K562 (cell line): ENCODE measurements at regions not wholly inside any gene's neighbourhood (a gene's known extent, or its start where the extent isn't known, plus 50 kb on each side); places are given as distances from the start of the nearest gene placed in this dataset.

Source experiments
- ATAC-seq: fragments of 200-7000 bp; cut with Tn5 transposase; 3 replicates; pipeline ENCODE4 v1.9.1; 2020; ENCODE audit warnings: moderate library complexity
- BruUV-seq: library from RNA; stranded (reverse); fragments of 400-500 nt; replicated peaks from 2 replicates; lab custom pipeline; 2021; lab: Mats Ljungman, UMichigan
- CTCF ChIA-PET: fragments of 300-600 bp; formaldehyde crosslinking; extraction: SDS; loops from one replicate; lab custom pipeline; 2021; ENCODE audit warnings: low intra/inter-chr PET ratio; lab: Yijun Ruan, JAX
- POLR2A ChIA-PET: fragments of 300-600, 350-650 bp; sonication (Branson Sonifier 250); formaldehyde crosslinking; extraction: SDS; loops from one replicate; lab custom pipeline; 2021; ENCODE audit warnings: antibody characterized with exemption, inconsistent platforms; lab: Yijun Ruan, JAX
- DNase-seq, 4 experiments: peaks; one replicate each; pipeline versions ENCODE4 v3.0.0 to v3.0.0-alpha.2; 2011 to 2018; ENCODE audit warnings: low spot score in 3 of 4, mixed read lengths in 3 of 4; ENCODE audit errors: extremely low read depth in 1 of 4
- FAIRE-seq: peaks from 2 replicates; lab custom pipeline; 2011; peaks lifted over from hg19 to GRCh38; lab: Jason Lieb, UNC
- H2AFZ ChIP-seq: 2 replicates; pipeline ENCODE4 v1.6.0; 2011; ENCODE audit warnings: low read depth, low read length, control low read depth, inconsistent platforms
- H3K27ac ChIP-seq: fragments of 200-600 bp; 3 replicates; pipeline ENCODE4 v1.8.0; 2011; ENCODE audit warnings: low read depth, mild to moderate bottlenecking, control low read depth, inconsistent platforms, low read length, moderate library complexity, mixed read lengths; ENCODE audit errors: extremely low read depth
- H3K27me3 ChIP-seq, 2 experiments: fragments of 300-600 bp in 1 of 2; 2 replicates in 1 of 2; 3 replicates in 1 of 2; pipeline versions ENCODE4 v1.6.0 to v1.8.0; 2011; ENCODE audit warnings: inconsistent platforms in 2 of 2, low read length in 2 of 2, mild to moderate bottlenecking in 1 of 2, mixed read lengths in 1 of 2, moderate library complexity in 1 of 2; ENCODE audit not compliant: control insufficient read depth in 2 of 2, insufficient read depth in 2 of 2
- H3K36me3 ChIP-seq: fragments of 300-600 bp; 3 replicates; pipeline ENCODE4 v1.8.0; 2011; ENCODE audit warnings: mild to moderate bottlenecking, low read length, inconsistent platforms; ENCODE audit not compliant: control insufficient read depth, insufficient read depth
- H3K4me1 ChIP-seq, 2 experiments: fragments of 200-600 bp in 1 of 2; replicated peaks in 1 of 2; 2 replicates in 1 of 2; 3 replicates in 1 of 2; pipeline versions ENCODE4 v1.5.1 to v1.8.0; 2011; ENCODE audit warnings: inconsistent platforms in 2 of 2, low read length in 2 of 2, mild to moderate bottlenecking in 1 of 2, mixed read lengths in 1 of 2, moderate library complexity in 1 of 2; ENCODE audit not compliant: control insufficient read depth in 2 of 2, insufficient read depth in 2 of 2
- H3K4me2 ChIP-seq: 2 replicates; pipeline ENCODE4 v1.6.1; 2011; ENCODE audit warnings: low read length, control low read depth, inconsistent platforms, mixed read lengths; ENCODE audit not compliant: insufficient read depth
- H3K4me3 ChIP-seq: fragments of 200-600 bp; sonication (generic), shearing (Covaris generic); 2 replicates; pipeline ENCODE4 v1.5.1; 2016; ENCODE audit warnings: control low read depth, inconsistent platforms
- H3K79me2 ChIP-seq: fragments of 200-600 bp; 3 replicates; pipeline ENCODE4 v1.8.0; 2011; ENCODE audit warnings: low read length, inconsistent platforms; ENCODE audit not compliant: control insufficient read depth, insufficient read depth
- H3K9ac ChIP-seq, 2 experiments: 2 replicates each; pipeline versions ENCODE4 v1.6.0 to v1.6.1; 2011; ENCODE audit warnings: low read depth in 2 of 2, low read length in 2 of 2, control low read depth in 1 of 2, inconsistent platforms in 1 of 2, mild to moderate bottlenecking in 1 of 2, mixed read lengths in 1 of 2; ENCODE audit not compliant: insufficient read depth in 1 of 2
- H3K9me1 ChIP-seq: one replicate; pipeline ENCODE4 v1.6.0; 2011; ENCODE audit warnings: inconsistent platforms, mild to moderate bottlenecking, low read length, moderate library complexity; ENCODE audit not compliant: control insufficient read depth, insufficient read depth
- H3K9me3 ChIP-seq: replicated peaks from 2 replicates; pipeline ENCODE4 v1.5.1; 2011; ENCODE audit warnings: low read depth, low read length, inconsistent platforms; ENCODE audit not compliant: control insufficient read depth, insufficient read depth
- H4K20me1 ChIP-seq: replicated peaks from 2 replicates; pipeline ENCODE4 v1.6.1; 2011; ENCODE audit warnings: low read length, inconsistent platforms, mixed read lengths; ENCODE audit not compliant: control insufficient read depth, insufficient read depth
- CCNT2 ChIP-seq: IDR thresholded peaks from 2 replicates; pipeline ENCODE4 v1.6.1; 2011; ENCODE audit warnings: borderline replicate concordance, low read depth, mild to moderate bottlenecking, moderate library complexity, mixed read lengths, low read length; ENCODE audit not compliant: insufficient read length; ENCODE audit errors: extremely low read depth
- EHMT2 ChIP-seq: fragments of 450-650 bp; IDR thresholded peaks from 2 replicates; pipeline ENCODE4 v1.6.1; 2018; ENCODE audit warnings: antibody characterized with exemption
- FOS ChIP-seq: IDR thresholded peaks from 3 replicates; pipeline ENCODE4 v1.6.1; 2011; ENCODE audit not compliant: insufficient read length; ENCODE audit errors: extremely low read depth
- FOXJ2 ChIP-seq: fragments of 200-800 bp; sonication (Bioruptor generic); IDR thresholded peaks from 2 replicates; pipeline ENCODE4 v1.6.1; 2016; ENCODE audit warnings: missing genetic modification characterization, missing compliant biosample characterization
- GATAD2A ChIP-seq: fragments of 450-650 bp; IDR thresholded peaks from 2 replicates; pipeline ENCODE4 v1.6.1; 2017
- HDAC3 ChIP-seq: fragments of 450-650 bp; IDR thresholded peaks from 2 replicates; pipeline ENCODE4 v1.6.1; 2018; ENCODE audit warnings: borderline replicate concordance, mild to moderate bottlenecking, moderate library complexity; ENCODE audit not compliant: partially characterized antibody
- HDAC8 ChIP-seq: fragments of 450-650 bp; IDR thresholded peaks from 2 replicates; pipeline ENCODE4 v1.6.1; 2016; ENCODE audit warnings: mild to moderate bottlenecking, missing genetic modification characterization, moderate library complexity, missing compliant biosample characterization
- MBD2 ChIP-seq: sonication (generic); IDR thresholded peaks from 2 replicates; pipeline ENCODE4 v1.6.1; 2016; ENCODE audit warnings: low read depth, borderline replicate concordance
- SRSF7 ChIP-seq: fragments of 200-400 bp; formaldehyde crosslinking; optimal IDR thresholded peaks from 2 replicates; pipeline ENCODE3; 2017; ENCODE audit warnings: mild to moderate bottlenecking, low read depth, low read length
- STAG1 ChIP-seq: sonication (generic); formaldehyde crosslinking; IDR thresholded peaks from 2 replicates; pipeline ENCODE4 v1.5.0; 2020; ENCODE audit warnings: missing genetic modification reagents, borderline replicate concordance
- TEAD1 ChIP-seq, 2 experiments: fragments of 450-650 bp in 1 of 2; sonication (generic) in 1 of 2; formaldehyde crosslinking; IDR thresholded peaks; 2 replicates each; pipeline versions ENCODE4 v1.4.0 to v1.8.0; 2020 to 2022; ENCODE audit warnings: mild to moderate bottlenecking in 2 of 2, missing genetic modification reagents in 1 of 2
- TSHZ1 ChIP-seq: fragments of 250-450 bp; sonication (Bioruptor Pico); IDR thresholded peaks from 2 replicates; pipeline ENCODE4 v1.4.0; 2020; ENCODE audit warnings: mild to moderate bottlenecking, moderate library complexity
- ZNF253 ChIP-seq: fragments of 250-450 bp; sonication (Bioruptor Pico); conservative IDR thresholded peaks from 2 replicates; pipeline ENCODE4 v1.6.1; 2021; ENCODE audit warnings: mild to moderate bottlenecking
- ZNF282 ChIP-seq: sonication (generic); formaldehyde crosslinking; IDR thresholded peaks from 2 replicates; pipeline ENCODE4 v1.8.1; 2023; ENCODE audit warnings: missing genetic modification reagents
- ZNF551 ChIP-seq: fragments of 250-450 bp; sonication (Bioruptor Pico); IDR thresholded peaks from 2 replicates; pipeline ENCODE4 v1.5.0; 2021; ENCODE audit warnings: mild to moderate bottlenecking, moderate library complexity
- ZNF655 ChIP-seq: fragments of 250-450 bp; sonication (Bioruptor Pico); IDR thresholded peaks from 2 replicates; pipeline ENCODE4 v1.5.0; 2021
- ZNF79 ChIP-seq: fragments of 250-450 bp; sonication (Bioruptor Pico); IDR thresholded peaks from 2 replicates; pipeline ENCODE4 v1.4.0; 2020; ENCODE audit warnings: low read depth, mild to moderate bottlenecking, moderate library complexity
- WGBS: fragments of 100-300 bp; shearing (Covaris generic); methylation state at CpG from one replicate; pipeline ENCODE4 v1.1.6; 2016; ENCODE audit warnings: low coverage, mixed read lengths; ENCODE audit not compliant: insufficient coverage; ENCODE audit errors: missing lambda C conversion rate; 5-methylcytosine and 5-hydroxymethylcytosine counted together
- in situ Hi-C: fragments of 300-500 bp; cut with MboI; formaldehyde crosslinking; loops from 4 replicates; pipeline ENCODE4 v1.15.0; 2018; ENCODE audit warnings: inconsistent platforms, mixed read lengths
- intact Hi-C: fragments of 100-400 bp; cut with micrococcal nuclease; formaldehyde crosslinking; loops from 2 replicates; pipeline ENCODE4 v1.14.2; 2022
- TF ChIP-seq, protein P1 (sequence below): fragments of 450-650 bp; formaldehyde crosslinking; conservative IDR thresholded peaks from 2 replicates; pipeline ENCODE4 v1.4.0; 2022; ENCODE audit warnings: mild to moderate bottlenecking, missing genetic modification characterization

DNA sequence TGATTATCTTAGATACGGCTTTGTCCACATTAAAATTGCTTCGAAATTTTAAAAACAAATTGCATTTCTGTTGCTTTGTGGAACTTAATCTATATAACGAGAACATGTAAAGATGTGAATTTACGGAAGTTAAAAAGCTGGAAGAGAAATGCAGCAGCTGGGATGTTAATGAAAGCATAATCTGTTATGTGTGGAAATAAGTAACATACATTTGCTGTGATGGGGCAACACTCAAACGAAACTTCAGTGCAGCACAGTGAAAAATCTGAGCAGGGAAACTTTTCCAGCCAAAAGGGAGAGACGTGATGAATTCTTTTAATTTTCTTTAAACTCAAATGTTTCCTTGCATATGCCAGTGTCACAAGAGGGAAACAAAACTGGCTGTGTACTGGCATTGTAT lies 276.7 kb upstream of the LMCD1 start (continued):
- no peak for TF ChIP-seq TSHZ1 (CRISPR knock-in tag)
- TF ChIP-seq, all 486 proteins: peak for 0

- Histone ChIP-seq H3K4me3 (no peak overlapping the region), H3K9ac (no peak overlapping the region), H3K79me2 (no peaks in the 10 kb centered on the region), H2AFZ (no peak overlapping the region), H3K36me3 (no peaks in the 10 kb centered on the region), H3K27me3 (no peaks in the 10 kb centered on the region), H3K27ac (no peak overlapping the region), H4K20me1 (no peaks in the 10 kb centered on the region), H3K9me1 (no peaks in the 10 kb centered on the region), H3K9me3 (no peaks in the 10 kb centered on the region), H3K4me1 (no peaks in the 10 kb centered on the region), H3K4me2 (no peak overlapping the region)
- in situ Hi-C loops, result no loop called here
- FAIRE-seq (no peak), DNase-seq (no peak), ATAC-seq (no peak)
- WGBS, result 7% methylated on average over 2 of the region's 2 CpGs
- POLR2A ChIA-PET, result no interaction called here
- CTCF ChIA-PET, result no interaction called here
- BruUV-seq, result no TSS peak
- intact Hi-C loops, result no loop called here
- TF ChIP-seq HDAC3 (no peak), GATAD2A (no peak), EHMT2 (no peak), ZNF282 (CRISPR knock-in tag) (no peak), TEAD1 (CRISPR knock-in tag; IDR thresholded peaks at IDR 0.05) (no peak), ZNF253 (CRISPR knock-in tag) (no peak), HDAC8 (no peak), SRSF7 (no peak), FOXJ2 (tag) (no peak), CCNT2 (no peak), ZNF551 (no peak), MBD2 (no peak), ZNF655 (CRISPR knock-in tag) (no peak), STAG1 (CRISPR knock-in tag) (no peak), ZNF79 (CRISPR knock-in tag) (no peak), FOS (no peak)
- TF ChIP-seq, protein P1, sequence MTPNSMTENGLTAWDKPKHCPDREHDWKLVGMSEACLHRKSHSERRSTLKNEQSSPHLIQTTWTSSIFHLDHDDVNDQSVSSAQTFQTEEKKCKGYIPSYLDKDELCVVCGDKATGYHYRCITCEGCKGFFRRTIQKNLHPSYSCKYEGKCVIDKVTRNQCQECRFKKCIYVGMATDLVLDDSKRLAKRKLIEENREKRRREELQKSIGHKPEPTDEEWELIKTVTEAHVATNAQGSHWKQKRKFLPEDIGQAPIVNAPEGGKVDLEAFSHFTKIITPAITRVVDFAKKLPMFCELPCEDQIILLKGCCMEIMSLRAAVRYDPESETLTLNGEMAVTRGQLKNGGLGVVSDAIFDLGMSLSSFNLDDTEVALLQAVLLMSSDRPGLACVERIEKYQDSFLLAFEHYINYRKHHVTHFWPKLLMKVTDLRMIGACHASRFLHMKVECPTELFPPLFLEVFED, result no peak
Measured at GRCh38 chr3:8233938-8234337, 267.7 kb upstream of the LMCD1 start.
